Osteoblast (primary cell): ENCODE measurements at regions not wholly inside any gene's neighbourhood (a gene's known extent, or its start where the extent isn't known, plus 50 kb on each side); places are given as distances from the start of the nearest gene placed in this dataset.
"Not testable (repeated sequence)": the region's sequence is repeated elsewhere in the genome, so short reads cannot be mapped to it uniquely, and the experiment has no call there.

Source experiments
- DNase-seq: peaks from one replicate; pipeline ENCODE4 v3.0.0; 2011; ENCODE audit warnings: low spot score, mixed read lengths; ENCODE audit not compliant: insufficient read length; ENCODE audit errors: missing footprints
- H2AFZ ChIP-seq: 2 replicates; pipeline ENCODE4 v1.6.0; 2011; ENCODE audit warnings: mild to moderate bottlenecking, low read length
- H3K27ac ChIP-seq: 2 replicates; pipeline ENCODE4 v1.5.1; 2011; ENCODE audit warnings: mild to moderate bottlenecking, low read depth, low read length, moderate library complexity
- H3K27me3 ChIP-seq: 2 replicates; pipeline ENCODE4 v1.6.0; 2012; ENCODE audit warnings: mild to moderate bottlenecking, control low read depth, inconsistent platforms, low read length, moderate library complexity; ENCODE audit not compliant: insufficient read depth
- H3K36me3 ChIP-seq: 2 replicates; pipeline ENCODE4 v1.5.1; 2011; ENCODE audit warnings: mild to moderate bottlenecking, low read length, control low read depth, moderate library complexity; ENCODE audit not compliant: insufficient read depth
- H3K4me1 ChIP-seq: 2 replicates; pipeline ENCODE4 v1.5.1; 2011; ENCODE audit warnings: mild to moderate bottlenecking, low read length, control low read depth, moderate library complexity; ENCODE audit not compliant: insufficient read depth
- H3K4me2 ChIP-seq: 2 replicates; pipeline ENCODE4 v1.6.0; 2011; ENCODE audit warnings: mild to moderate bottlenecking, low read length; ENCODE audit not compliant: insufficient read depth
- H3K4me3 ChIP-seq: fragments of 200-600 bp; sonication (generic); 3 replicates; pipeline ENCODE4 v1.5.1; 2012; ENCODE audit warnings: mild to moderate bottlenecking, low read length, inconsistent platforms; ENCODE audit not compliant: insufficient read depth
- H3K79me2 ChIP-seq: 2 replicates; pipeline ENCODE4 v1.6.0; 2012; ENCODE audit warnings: mild to moderate bottlenecking, low read length, control low read depth, inconsistent platforms; ENCODE audit not compliant: insufficient read depth
- H3K9me3 ChIP-seq: 2 replicates; pipeline ENCODE4 v1.5.1; 2011; ENCODE audit warnings: low read depth, low read length, control low read depth
- H4K20me1 ChIP-seq: 2 replicates; pipeline ENCODE4 v1.6.0; 2012; ENCODE audit warnings: mild to moderate bottlenecking, low read length, control low read depth; ENCODE audit not compliant: insufficient read depth
- TF ChIP-seq, protein P1 (sequence below): IDR thresholded peaks from 2 replicates; pipeline ENCODE4 v1.5.1; 2011; ENCODE audit warnings: mild to moderate bottlenecking, low read depth, low read length, moderate library complexity; ENCODE audit errors: extremely low read depth

DNA sequence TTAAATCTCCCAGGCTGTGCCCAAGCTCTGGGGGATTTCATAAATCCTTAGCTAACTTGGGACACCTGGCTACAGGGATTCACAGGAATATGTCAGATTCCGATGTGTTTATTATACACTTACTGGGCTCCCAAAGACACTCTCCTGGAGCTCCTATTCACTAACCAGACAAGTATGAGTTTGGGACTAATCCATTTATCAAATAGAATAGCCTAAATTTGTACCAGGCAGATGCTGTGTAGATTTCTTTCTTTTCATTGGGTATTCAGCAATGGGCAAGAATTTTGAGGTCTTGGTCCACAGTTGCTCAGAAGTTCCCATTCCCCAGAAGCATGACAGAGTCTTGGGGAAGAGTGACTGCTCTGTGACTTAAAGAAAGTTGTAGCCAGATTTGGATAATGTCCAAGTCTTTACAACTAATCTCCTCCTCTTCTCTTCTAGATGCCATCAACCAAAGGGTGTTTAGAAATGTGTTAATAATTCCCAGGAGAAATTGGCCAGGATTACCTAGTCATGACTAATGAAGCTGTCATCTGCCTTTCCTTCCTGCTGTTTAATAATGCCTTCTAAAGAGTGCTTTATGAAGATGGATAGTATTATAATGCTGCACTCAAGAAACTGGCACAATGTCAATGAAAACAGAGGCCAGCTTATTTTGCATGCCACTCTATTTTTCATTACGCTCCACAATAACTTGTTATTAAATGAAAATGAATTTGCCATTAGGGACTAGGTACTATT lies 120.9 kb downstream of the CHIC2 start:
- DNase-seq: no peak
- Histone ChIP-seq H3K4me1 (peaks cover 19% of the 10 kb centered on the region), H4K20me1 (no peaks in the 10 kb centered on the region), H2AFZ (no peak overlapping the region), H3K9me3 (no peaks in the 10 kb centered on the region), H3K4me3 (no peak overlapping the region), H3K79me2 (no peaks in the 10 kb centered on the region), H3K27me3 (no peaks in the 10 kb centered on the region), H3K27ac (peak overlapping the region; percentile 15), H3K36me3 (no peaks in the 10 kb centered on the region), H3K4me2 (peak overlapping the region; percentile 22)
- TF ChIP-seq, protein P1, sequence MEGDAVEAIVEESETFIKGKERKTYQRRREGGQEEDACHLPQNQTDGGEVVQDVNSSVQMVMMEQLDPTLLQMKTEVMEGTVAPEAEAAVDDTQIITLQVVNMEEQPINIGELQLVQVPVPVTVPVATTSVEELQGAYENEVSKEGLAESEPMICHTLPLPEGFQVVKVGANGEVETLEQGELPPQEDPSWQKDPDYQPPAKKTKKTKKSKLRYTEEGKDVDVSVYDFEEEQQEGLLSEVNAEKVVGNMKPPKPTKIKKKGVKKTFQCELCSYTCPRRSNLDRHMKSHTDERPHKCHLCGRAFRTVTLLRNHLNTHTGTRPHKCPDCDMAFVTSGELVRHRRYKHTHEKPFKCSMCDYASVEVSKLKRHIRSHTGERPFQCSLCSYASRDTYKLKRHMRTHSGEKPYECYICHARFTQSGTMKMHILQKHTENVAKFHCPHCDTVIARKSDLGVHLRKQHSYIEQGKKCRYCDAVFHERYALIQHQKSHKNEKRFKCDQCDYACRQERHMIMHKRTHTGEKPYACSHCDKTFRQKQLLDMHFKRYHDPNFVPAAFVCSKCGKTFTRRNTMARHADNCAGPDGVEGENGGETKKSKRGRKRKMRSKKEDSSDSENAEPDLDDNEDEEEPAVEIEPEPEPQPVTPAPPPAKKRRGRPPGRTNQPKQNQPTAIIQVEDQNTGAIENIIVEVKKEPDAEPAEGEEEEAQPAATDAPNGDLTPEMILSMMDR: no peak

DNA sequence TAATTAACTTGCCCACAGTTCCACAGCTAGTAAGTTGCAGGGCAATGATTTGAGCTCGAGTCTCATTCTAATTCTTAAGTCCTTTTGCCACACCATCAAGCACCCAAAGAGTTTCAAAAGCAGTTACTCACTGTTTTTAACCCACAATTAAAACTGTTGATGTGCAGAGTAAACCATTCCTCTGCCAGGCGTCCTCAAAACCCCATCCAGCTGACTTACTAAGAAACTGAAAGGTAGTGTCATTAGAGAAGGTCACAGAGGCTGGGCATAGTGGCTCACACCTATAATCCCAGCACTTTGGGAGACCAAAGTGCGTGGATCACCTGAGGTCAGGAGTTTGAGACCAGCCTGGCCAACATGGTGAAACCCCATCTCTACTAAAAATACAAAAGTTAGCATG lies 121.7 kb downstream of the CHIC2 start:
- Histone ChIP-seq H2AFZ (no peak overlapping the region), H3K4me3 (no peak overlapping the region), H3K4me2 (no peak overlapping the region), H3K36me3 (no peaks in the 10 kb centered on the region), H3K27ac (no peak overlapping the region), H4K20me1 (no peaks in the 10 kb centered on the region), H3K79me2 (no peaks in the 10 kb centered on the region), H3K9me3 (no peaks in the 10 kb centered on the region), H3K4me1 (peaks cover 26% of the 10 kb centered on the region), H3K27me3 (no peaks in the 10 kb centered on the region)
- TF ChIP-seq, protein P1: no peak
- no peak for DNase-seq

DNA sequence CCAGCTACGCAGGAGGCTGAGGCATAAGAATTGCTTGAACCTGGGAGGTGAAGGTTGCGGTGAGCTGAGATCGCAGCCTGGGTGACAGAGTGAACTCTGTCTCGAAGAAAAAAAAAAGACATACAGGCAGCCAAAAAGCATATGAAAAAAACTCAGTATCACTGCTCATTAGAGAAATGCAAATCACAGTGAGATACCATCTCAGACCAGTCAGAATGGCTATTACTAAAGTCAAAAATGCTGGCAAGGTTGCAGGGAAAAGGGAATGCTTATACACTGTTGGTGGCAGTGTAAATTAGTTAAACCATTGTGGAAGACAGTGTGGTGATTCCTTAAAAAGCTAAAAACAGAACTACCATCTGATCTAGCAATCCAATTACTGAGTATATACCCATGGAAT lies 123.1 kb downstream of the CHIC2 start:
- DNase-seq: no peak
- Histone ChIP-seq H3K4me3 (no peak overlapping the region), H3K27me3 (no peaks in the 10 kb centered on the region), H4K20me1 (no peaks in the 10 kb centered on the region), H3K4me2 (no peak overlapping the region), H3K27ac (no peak overlapping the region), H2AFZ (no peak overlapping the region), H3K4me1 (peaks cover 40% of the 10 kb centered on the region), H3K9me3 (no peaks in the 10 kb centered on the region), H3K36me3 (no peaks in the 10 kb centered on the region), H3K79me2 (no peaks in the 10 kb centered on the region)
- TF ChIP-seq, protein P1: no peak

DNA sequence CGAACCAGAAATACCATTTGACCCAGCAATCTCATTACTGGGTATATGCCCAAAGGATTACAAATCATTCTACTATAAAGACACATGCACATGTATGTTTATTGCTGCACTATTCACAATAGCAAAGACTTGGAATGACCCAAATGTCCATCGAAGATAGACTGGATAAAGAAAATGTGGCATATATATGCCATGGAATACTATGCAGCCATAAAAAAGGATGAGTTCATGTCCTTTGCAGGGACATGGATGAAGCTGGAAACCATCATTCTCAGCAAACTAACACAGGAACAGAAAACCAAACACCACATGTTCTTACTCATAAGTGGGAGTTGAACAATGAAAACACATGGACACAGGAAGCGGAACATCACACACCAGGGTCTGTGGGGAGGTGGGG lies 124.5 kb downstream of the CHIC2 start:
- not testable (repeated sequence) for H4K20me1 ChIP-seq, H3K27ac ChIP-seq, H3K79me2 ChIP-seq, H3K27me3 ChIP-seq, H3K36me3 ChIP-seq, H3K9me3 ChIP-seq, H3K4me3 ChIP-seq, H3K4me2 ChIP-seq, H2AFZ ChIP-seq, DNase-seq
- H3K4me1 ChIP-seq: peaks cover 54% of the 10 kb centered on the region
